BJ (cell line): ENCODE measurements at regions not wholly inside any gene's neighbourhood (a gene's known extent, or its start where the extent isn't known, plus 50 kb on each side); places are given as distances from the start of the nearest gene placed in this dataset.

ENCODE experiments used
- CTCF ChIA-PET: fragments of 350-600 bp; formaldehyde crosslinking; extraction: SDS; loops from one replicate; lab custom pipeline; 2021; ENCODE audit warnings: antibody characterized with exemption, inconsistent platforms; lab: Yijun Ruan, JAX
- POLR2A ChIA-PET: fragments of 300-600 bp; sonication (Branson Sonifier 250); formaldehyde crosslinking; extraction: SDS; loops from one replicate; lab custom pipeline; 2021; ENCODE audit warnings: antibody characterized with exemption; lab: Charles Lee
- DNase-seq: peaks from one replicate; pipeline ENCODE4 v3.0.0-alpha.2; 2011; ENCODE audit warnings: low read depth
- H3K27me3 ChIP-seq: 2 replicates; pipeline ENCODE4 v1.6.0; 2011; ENCODE audit warnings: low read length; ENCODE audit not compliant: control insufficient read depth, insufficient read depth
- H3K36me3 ChIP-seq: 2 replicates; pipeline ENCODE4 v1.5.1; 2011; ENCODE audit warnings: low read length; ENCODE audit not compliant: control insufficient read depth, insufficient read depth
- H3K4me3 ChIP-seq: 2 replicates; pipeline ENCODE4 v1.5.1; 2011; ENCODE audit warnings: low read depth, mild to moderate bottlenecking, control low read depth, low read length
- TF ChIP-seq, protein P1 (sequence below): IDR thresholded peaks from 2 replicates; pipeline ENCODE4 v1.5.1; 2011; ENCODE audit warnings: low read depth, mild to moderate bottlenecking, control low read depth, inconsistent platforms, low read length, moderate library complexity; ENCODE audit not compliant: insufficient read depth

DNA sequence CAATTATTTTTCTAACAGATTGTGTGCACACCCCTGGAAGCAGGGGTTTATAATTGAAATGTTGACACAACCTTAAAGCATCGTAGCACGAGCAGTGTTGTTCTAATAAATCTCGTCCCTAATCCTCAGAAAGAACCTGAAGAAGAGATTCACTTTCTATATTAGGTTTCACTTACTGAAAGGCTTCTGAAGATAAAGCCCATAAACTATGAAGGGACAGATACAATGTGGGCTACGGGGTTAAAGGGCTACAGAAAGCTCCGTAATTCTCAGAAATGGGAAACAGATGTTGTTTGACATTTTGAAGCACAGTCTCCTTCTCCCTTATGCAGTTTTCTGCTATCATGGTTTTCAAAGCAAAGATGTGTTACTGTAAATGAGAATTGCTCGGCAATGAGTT is 479.6 kb downstream of the GATA3 start:
- no peak for DNase-seq
- POLR2A ChIA-PET = no interaction called here
- TF ChIP-seq, protein P1, sequence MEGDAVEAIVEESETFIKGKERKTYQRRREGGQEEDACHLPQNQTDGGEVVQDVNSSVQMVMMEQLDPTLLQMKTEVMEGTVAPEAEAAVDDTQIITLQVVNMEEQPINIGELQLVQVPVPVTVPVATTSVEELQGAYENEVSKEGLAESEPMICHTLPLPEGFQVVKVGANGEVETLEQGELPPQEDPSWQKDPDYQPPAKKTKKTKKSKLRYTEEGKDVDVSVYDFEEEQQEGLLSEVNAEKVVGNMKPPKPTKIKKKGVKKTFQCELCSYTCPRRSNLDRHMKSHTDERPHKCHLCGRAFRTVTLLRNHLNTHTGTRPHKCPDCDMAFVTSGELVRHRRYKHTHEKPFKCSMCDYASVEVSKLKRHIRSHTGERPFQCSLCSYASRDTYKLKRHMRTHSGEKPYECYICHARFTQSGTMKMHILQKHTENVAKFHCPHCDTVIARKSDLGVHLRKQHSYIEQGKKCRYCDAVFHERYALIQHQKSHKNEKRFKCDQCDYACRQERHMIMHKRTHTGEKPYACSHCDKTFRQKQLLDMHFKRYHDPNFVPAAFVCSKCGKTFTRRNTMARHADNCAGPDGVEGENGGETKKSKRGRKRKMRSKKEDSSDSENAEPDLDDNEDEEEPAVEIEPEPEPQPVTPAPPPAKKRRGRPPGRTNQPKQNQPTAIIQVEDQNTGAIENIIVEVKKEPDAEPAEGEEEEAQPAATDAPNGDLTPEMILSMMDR = no peak
- Histone ChIP-seq H3K4me3 (no peak overlapping the region), H3K27me3 (no peaks in the 10 kb centered on the region), H3K36me3 (no peaks in the 10 kb centered on the region)
- CTCF ChIA-PET = no interaction called here

DNA sequence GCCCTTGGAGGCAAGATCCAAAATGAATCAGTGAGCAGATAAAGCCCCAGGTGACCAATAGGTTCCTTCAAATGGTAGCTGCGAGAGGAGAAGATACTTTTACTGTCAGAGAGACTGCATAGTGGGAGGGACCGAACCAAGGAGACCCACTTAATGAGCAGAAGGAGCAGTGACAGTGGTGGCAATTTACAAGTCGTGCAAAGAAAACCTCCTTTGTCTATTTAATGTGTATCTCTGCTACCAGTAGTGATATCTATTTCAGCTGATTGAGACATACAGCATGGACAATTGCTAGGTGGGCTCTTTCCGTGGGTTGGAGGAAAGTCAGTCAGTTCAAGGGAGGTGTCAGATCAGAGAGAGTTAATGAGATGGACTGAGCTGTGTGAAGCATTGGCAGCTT is 480.4 kb downstream of the GATA3 start:
- ChIA-PET CTCF (no interaction called here), POLR2A (no interaction called here)

DNA sequence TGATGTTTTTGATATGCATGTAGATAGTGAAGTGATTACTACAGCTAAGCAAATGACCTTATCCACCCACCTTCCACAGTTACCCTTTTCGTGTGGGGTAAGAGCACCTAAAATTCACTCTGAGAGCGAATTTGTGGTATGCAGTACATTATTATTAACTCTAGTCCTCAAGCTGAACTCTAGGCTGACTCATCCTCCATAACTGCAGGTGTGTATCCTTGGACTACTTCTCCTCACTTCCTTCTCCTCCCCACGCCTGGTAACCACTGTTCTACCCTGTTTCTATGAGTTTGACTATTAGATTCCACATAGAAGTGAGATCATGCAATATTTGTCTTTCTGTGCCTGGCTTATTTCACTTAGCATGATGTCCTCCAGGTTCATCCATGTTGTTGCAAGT is 484.6 kb downstream of the GATA3 start:
- Histone ChIP-seq H3K4me3 (no peak overlapping the region), H3K36me3 (no peaks in the 10 kb centered on the region), H3K27me3 (no peaks in the 10 kb centered on the region)
- TF ChIP-seq, protein P1 = no peak
- CTCF ChIA-PET = no interaction called here
- DNase-seq = no peak
- POLR2A ChIA-PET = no interaction called here

More for the DNA sequence above, 480.4 kb downstream of the GATA3 start:
- Histone ChIP-seq H3K27me3 (no peaks in the 10 kb centered on the region), H3K4me3 (no peak overlapping the region), H3K36me3 (no peaks in the 10 kb centered on the region)
- DNase-seq = no peak
- TF ChIP-seq, protein P1 = no peak

DNA sequence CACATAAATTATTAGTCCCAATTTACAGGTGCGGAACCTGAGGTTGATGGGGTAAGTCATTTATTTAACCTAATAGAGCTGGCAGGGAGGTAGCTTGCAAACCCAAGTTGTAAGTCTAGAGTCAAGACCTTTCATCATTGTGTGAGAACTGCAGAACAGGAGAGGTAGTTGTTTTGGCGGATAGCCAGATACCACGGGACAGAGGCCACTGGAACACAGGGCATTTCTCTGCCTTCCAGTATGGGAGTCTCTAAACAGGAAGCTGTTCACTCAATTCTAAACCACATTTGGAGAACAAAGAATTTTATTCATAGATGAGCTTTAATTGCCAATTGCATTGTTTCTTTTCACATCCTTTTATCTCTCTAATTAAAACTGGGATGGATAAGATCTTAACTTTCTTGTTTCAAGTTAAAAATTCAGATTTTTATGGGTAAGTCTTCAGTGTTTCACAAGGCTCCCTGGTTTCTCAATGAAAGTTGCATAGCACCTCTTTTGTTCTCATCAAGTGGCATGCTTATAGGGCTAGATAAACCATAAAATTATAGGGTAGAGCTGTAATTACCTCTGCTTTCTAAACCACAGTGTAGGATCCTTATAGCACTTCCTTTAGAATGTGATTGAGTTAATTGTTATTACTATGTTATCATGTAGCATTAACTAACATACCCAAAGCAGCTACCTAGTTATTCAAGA is 489.0 kb downstream of the GATA3 start:
- POLR2A ChIA-PET = no interaction called here
- H3K27me3 ChIP-seq = no peaks in the 10 kb centered on the region
- H3K4me3 ChIP-seq = no peak overlapping the region
- no peak for DNase-seq
- CTCF ChIA-PET = no interaction called here
- no peaks in the 10 kb centered on the region for H3K36me3 ChIP-seq
- TF ChIP-seq, protein P1 = no peak

DNA sequence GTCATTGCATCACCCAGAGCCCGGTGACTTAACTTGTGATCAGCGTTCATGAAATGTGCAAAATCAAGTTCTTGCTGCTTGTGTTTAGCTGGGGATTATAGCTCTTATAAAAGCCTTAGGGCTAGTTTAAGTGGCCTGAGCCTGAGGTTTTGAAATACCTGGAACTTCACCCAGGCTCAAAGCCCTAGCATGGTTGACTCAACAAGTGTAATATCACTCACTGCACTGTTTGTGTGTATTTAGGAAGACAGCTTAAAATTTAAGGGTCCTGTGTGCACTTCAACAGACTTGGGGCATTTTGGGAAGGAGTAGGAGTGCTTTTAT is 489.5 kb downstream of the GATA3 start:
- no peak for DNase-seq
- Histone ChIP-seq H3K4me3 (no peak overlapping the region), H3K27me3 (no peaks in the 10 kb centered on the region), H3K36me3 (no peaks in the 10 kb centered on the region)
- POLR2A ChIA-PET = no interaction called here
- CTCF ChIA-PET = no interaction called here
- TF ChIP-seq, protein P1 = no peak
